ENCODE measurements at regions not wholly inside any gene's neighbourhood (a gene's known extent, or its start where the extent isn't known, plus 50 kb on each side); places are given as distances from the start of the nearest gene placed in this dataset.
"Not testable (repeated sequence)": the region's sequence is repeated elsewhere in the genome, so short reads cannot be mapped to it uniquely, and the experiment has no call there.

DNA sequence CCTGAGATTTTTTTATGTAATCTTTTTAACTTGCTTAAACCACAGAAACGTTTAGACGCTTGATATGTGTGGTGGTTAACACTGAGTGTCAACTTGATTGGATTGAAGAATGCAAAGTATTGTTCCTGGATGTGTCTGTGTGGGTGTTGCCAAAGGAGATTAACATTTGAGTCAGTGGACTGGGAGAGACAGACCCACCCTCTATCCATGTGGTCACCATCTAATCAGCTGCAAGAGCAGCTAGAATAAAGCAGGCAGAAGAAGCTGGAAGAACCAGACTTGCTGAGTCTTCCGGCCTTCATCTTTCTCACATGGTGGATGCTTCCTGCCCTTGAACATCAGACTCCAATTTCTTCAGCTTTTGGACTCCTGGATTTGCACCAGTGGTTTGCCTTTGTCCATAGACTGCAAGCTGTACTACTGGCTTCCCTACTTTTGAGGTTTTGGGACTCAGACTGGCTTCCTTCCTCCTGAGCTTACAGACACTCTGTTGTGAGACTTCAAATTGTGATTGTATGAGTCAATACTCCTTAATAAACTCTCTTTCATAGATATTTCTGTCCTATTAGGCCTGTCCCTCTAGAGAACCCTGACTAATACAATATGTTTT is 816.0 kb upstream of the CDH9 start:
- DNase-seq (ENCODE audit: low spot score), result no peak

DNA sequence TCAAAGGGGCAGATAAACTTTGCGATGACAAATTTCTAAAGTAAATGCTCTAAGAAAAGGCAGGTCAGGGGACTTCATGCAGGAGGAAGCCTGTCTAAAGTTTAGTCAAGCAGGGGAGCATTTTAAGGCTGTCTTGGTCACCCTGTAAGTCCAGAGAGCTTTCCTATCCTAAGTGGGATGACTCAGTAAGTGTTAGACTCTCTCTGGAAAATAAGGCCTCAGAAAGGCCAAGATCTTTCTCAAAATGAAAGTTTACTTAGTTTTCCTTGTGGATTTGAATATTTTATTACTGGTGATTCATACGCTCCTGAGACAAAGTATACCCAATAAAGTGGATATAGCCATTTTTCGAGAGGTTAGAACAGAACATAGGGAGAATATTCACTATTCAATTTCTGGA is 806.9 kb upstream of the CDH9 start:
- no peak for DNase-seq (ENCODE audit: low spot score)

DNA sequence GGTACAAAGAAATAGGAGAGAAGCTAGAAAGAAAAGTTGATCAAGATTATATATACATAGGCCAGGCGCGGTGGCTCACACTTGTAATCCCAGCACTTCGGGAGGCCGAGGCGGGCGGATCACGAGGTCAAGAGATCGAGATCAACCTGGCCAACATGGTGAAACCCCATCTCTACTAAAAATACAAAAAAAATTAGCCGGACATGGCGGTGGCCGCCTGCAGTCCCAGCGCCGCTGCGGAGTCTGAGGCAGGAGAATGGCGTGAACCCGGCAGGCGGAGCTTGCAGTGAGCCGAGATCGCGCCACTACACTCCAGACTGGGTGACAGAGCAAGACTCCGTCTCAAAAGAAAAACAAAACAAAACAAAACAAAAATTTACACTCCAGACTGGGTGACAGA is 798.3 kb upstream of the CDH9 start:
- DNase-seq (ENCODE audit: low spot score), result not testable (repeated sequence)

DNA sequence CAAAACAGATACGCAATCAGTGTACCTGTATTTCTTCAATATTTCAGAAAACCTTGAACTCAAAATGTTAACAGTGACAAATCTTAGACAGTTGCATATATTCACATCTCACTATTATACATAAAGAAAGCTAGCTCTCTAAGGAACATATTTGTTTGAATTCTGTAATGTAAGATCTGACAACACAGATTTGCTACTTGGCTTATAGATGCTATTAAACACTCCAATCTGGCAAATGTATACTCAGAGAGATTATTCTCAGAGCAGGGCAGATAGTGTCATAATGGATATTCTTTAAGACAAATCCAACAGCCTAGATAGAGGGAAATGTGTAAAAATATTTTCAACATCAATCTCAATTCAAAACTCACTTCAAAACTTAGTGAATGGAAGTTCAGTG is 794.5 kb upstream of the CDH9 start:
- no peak for DNase-seq (ENCODE audit: low spot score)

DNA sequence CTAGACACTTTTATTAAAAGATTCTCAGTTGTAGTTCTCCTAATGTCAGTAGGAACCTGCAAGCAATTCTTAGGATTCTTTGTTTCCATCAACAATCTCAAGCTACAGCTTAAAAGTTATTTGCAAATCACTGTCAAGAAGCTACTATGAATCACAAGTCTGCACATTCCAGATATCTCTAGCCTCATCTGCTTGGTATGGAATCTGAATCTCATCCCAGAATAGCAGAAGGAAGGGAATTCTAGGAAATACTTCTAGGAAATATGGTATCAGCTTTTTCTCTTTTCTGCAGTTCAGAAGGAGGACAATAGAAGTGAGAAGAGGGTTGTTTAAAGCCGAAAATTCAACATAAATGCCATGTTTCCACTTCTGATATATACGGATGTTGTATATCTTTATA is 792.2 kb upstream of the CDH9 start:
- no peak for DNase-seq (ENCODE audit: low spot score)

DNA sequence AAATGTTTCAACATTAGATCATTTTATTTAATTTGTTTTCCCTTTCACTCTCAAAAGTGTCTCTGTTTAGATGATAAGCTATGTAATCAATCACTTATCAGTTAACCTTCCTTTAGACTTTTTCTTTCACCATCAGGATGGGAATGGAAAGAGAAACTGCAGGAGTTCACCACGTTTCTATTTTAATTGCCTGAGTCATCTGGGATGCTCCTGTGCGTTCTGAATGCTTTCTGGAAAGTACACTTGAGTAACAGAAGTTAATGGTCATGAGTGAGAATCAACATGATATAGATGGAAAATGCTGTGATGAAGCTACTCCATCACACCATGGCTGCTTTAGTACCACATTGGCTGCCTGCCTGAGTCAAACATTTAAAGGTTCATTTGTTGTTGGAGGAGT is 783.3 kb upstream of the CDH9 start:
- no peak for DNase-seq (ENCODE audit: low spot score)

DNA sequence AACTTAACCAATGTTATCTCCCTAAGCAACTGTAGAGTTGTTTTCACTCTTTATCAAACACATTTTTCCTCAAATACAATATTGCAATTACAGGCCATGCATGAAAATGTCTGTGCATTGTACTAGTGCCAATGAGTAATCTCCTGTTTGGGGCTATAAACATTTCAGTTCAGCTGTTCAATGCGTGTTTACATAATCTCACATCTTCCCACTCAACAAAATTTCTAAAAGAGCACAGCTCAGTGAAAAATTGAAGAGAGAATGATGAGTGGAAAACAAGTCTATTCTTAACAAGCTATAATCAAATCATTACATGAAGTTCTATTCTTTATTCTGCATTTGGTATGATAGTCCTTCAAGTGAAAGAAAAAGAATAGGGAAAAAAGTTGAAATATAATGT is 780.5 kb upstream of the CDH9 start:
- DNase-seq (ENCODE audit: low spot score), result no peak

DNA sequence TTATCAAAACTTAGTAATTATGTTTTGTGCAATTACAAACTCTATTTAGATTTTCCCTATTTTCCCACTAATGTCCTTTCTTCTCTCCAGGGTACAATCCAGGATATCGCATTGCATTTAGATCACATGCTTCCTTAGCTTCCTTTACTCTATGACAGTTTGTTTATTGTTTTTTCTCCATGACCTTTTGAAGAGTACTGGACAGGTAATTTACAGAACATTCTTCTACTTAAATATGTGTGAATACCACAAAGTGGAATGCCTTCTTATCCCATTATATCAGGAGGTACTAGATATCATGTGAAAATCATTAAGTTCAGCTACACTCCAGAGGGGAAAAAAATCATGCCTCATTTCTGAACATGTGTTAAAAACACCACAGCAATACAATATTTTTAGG is 776.6 kb upstream of the CDH9 start:
- no peak for DNase-seq (ENCODE audit: low spot score)

DNA sequence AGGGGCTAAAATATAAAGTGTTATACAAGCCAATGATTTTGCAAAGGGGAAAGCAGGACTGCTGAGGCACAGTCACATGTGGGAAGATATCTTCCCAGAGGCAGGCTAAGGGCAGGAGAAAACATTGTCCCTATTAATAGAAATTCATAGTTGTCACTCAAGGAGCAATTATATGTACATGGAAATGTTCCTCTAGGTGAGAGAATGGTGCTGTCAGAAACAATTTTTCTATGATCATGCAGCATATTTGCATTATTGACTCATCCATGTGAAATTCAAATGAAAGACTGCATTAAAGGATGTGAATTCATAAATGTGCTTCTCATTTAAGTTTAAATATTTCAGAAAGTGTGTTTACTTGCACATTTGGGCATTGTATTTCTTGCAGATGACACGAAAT is 775.9 kb upstream of the CDH9 start:
- DNase-seq (ENCODE audit: low spot score), result no peak

DNA sequence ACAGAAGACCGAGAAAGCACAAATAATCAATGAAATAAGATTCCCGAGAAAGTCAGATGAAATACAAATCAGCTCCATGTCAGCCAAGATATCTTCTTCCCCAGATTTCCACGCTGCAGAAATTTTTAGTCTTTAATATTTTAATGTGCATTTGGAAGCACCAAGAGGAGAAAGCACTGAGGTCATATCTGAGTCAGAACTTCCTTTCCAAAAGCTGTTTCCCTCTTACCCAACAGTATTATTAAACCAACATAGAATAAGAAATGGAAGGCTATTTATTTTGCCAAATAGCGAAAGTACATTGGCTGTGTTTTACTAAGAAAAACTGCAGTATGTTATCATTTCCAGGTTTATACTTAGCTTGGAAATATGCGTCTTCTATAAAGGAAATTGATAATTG is 772.1 kb upstream of the CDH9 start:
- DNase-seq (ENCODE audit: low spot score), result no peak

DNA sequence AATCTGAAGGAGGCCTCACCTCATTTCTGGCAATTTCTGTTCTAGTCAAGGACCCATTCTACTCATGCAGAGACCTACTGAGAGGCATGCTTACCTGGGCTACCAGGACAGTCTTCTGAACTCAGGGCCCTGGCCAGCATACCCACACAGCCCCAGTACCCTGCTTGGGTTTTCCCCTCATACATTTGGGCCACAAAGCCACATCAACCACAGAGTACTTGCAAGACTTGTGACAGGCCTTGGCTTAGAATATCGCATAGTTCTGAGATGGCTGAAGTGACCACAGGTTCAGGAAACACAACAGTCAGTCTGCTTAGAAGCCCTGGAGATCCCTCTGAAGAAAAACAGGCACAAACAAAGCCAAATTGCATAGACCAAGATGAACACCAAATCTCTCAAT is 758.8 kb upstream of the CDH9 start:
- DNase-seq (ENCODE audit: low spot score), result no peak

DNA sequence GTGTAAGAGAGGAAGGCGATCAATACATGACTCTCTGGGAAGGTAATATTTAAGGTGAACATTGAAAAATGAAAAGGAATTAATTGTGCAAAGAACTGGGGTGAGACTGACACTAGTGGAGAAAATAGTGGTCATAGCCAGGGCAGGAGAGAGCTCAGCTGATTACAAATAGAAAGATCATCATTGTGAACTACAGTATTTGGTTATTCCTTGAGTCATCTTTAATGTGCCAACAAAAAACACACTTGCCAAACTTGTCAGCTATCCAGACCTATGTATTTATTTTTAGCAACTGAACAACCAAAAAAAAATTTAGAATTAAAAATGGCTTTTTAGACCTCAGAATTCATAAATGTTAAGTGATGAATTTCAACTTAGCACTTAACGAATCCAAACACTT is 749.8 kb upstream of the CDH9 start:
- DNase-seq (ENCODE audit: low spot score), result no peak

DNA sequence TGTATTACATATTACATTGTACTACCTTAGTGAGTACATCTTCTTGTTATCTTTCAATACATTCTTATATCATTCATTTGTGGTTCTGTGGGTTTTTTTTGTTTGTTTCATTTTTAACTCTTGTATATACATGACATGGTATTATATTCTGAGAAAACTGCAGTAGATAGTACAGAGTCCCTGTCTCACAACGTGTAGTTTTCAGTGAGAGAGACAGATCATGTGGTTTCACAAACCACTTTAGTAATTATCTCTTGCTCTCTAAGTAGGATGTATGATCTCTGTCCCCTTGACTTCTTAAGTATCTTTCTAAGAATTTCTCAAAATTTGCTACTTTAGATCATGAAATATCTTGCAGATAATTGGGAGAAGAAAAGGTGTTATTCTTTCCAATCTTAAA is 745.9 kb upstream of the CDH9 start:
- DNase-seq (ENCODE audit: low spot score), result no peak

DNA sequence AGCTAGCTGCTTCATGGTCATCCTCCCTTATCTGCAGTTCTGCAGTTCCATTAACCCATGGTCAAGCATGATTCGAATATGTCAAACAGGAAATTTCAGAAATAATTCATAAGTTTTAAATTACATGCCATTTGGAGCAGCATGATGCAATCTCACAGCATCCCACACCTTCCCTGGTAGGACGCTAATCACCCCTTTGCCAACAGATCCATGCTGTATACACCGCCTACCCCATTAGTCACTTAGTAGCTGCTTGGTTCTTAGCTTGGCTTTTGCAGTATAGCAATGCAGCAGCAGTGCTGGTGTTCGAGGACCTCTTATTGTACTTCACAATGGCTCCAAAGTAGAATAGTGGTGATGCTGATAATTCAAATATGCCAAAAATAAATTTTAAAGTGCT is 739.7 kb upstream of the CDH9 start:
- no peak for DNase-seq (ENCODE audit: low spot score)

DNA sequence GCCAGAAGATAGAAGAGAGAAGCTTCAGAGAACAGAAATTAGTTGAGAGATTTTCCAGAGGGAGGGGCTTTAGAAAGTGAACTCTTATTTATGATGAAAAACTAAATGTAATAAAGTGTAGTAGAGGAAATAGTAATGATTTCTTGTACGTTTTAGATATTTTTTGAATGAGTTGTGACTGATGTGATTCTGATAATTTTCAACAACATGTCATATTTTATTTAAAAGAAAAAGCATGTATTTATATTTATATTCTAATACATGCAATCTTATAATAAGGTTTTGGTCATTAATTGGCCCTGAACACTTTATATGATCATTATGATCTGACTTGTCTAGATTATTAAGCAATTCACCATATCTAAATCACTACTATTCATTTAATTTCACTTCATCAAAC is 735.2 kb upstream of the CDH9 start:
- no peak for DNase-seq (ENCODE audit: low spot score)

DNA sequence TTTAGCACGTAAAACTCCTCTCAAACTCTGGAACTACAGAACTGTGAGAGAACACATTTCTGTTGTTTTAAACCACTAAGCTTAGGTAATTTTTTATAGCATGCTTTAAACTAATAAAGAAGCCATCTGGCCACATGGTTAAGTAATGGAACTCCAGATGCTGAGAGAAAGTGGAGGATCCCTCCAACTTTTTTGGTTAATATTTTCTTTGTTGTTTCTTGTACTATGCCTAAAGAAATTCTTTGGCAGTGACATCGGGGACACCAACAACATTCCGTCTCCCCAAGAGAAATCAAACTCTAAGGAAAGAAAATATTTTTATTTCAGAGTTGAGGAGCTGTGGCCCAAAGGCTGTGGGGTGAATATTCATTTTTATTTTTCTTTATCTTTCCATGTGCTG is 734.8 kb upstream of the CDH9 start:
- DNase-seq (ENCODE audit: low spot score), result no peak

DNA sequence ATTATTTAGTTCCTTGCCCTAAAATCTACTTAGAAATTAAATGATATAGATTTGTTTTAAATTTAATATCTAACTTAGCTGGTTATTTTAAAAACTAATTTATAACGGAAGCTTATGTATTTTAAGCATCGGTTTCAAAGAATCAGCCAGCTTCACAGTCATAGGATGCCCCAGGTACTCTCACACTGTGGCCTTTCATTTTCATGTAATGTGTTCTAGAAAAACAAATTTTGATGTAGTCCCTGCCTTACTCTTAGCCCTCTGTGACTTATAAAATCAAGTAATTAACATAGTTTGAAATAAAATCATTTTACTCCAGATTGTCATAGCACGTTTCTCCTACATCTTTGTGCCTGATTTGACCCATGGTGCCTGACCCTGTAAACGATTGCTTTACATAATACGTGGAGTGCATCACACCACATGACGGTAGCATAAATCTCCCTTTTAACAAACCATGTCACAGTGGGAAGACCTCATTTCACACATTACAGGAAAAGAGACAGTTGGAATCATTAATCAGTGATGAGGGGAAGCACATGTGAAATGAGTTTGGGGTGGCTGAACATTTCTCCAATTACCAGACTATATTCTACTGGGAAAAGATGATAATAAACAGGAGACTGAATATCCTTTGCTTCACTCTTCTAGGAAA is 731.5 kb upstream of the CDH9 start:
- DNase-seq (ENCODE audit: low spot score), result no peak

DNA sequence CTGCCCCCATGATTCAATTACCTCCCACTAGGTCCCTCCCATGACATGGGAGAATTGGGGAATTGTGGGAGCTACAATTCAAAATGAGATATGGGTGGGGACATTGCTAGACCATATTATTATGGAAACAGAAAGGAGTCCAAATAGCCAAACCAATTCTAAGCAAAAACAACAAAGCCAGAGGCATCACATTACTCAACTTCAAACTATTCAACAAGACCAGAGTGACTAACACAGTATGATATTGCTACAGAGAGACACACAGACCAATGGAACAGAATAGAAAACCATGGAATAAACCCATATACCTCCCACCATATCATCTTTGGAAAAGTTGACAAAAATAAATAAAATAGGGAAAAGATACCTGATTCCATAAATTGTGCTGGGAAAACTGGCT is 710.5 kb upstream of the CDH9 start:
- DNase-seq (ENCODE audit: low spot score), result no peak

DNA sequence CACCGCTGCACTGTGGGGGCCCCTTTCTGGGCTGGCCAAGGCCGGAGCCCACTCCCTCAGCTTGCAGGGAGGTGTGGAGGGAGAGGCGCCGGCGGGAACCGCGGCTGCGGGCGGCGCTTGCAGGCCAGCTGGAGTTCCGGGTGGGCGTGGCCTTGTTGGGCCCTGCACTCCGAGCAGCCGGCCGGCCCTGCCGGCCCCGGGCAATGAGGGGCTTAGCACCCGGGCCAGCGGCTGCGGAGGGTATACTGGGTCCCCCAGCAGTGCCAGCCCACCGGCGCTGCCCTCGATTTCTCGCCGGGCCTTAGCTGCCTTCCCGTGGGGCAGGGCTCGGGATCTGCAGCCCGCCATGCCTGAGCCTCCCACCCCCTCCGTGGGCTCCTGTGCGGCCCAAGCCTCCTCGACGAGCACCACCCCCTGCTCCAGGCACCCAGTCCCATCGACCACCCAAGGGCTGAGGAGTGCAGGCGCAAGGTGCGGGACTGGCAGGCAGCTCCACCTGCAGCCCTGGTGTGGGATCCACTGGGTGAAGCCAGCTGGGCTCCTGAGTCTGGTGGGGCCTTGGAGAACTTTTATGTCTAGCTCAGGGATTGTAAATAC is 705.1 kb upstream of the CDH9 start:
- not testable (repeated sequence) for DNase-seq (ENCODE audit: low spot score)

DNA sequence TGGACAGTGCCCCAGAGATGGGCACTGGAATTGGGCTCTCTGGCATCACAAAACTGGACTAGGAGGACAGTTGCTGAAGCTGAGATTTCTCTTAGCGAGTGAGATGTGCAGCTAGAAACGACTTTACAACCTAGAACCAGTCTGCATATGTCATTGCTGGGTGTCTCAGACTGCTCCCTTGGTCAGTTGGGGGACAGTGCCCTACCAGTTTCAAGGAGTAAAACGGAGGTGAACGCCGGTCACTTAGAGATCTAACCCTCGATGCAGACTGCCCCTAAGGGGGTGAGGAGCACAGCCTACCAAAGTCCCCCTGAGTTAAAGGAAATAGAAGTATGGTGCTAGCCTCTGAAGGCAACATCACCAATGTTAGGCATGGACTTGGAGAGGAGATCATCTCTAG is 704.4 kb upstream of the CDH9 start:
- no peak for DNase-seq (ENCODE audit: low spot score)

DNA sequence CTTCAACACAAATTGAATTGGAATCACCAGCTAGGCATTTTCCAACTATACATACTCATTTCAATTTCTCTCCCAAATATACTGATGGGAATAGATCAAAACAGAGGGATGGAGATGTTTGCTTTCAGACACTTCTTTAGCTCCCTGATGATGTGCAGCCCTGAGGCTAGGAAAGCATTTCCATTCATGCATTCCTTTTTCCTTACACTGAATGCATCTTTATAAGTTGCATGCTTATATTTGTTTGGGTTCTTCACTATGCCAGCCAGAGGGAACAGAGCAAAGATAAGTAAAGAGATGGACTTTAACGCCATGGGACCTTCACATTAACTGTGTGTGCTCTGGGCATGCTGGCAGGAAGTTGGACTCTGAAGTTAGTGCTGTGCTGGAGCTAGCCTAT is 696.5 kb upstream of the CDH9 start:
- no peak for DNase-seq (ENCODE audit: low spot score)

DNA sequence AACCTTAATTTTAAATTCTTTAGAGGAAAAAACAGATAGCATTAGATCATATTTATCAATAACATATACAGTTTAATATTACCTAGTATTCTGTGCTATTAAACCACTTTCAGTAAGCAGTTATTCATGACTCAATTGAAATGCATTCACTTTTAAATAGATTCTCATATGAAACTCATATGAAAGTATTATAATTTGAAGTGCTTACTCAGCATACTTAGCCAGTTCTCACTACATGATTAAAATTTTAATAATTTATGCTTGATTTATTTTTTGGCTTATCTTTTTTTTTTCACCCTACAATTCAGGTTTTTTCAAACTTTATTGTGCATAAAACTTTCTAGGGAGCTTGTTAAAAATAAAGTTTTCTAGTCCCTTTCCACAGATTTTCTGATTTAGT is 694.9 kb upstream of the CDH9 start:
- no peak for DNase-seq (ENCODE audit: low spot score)

DNA sequence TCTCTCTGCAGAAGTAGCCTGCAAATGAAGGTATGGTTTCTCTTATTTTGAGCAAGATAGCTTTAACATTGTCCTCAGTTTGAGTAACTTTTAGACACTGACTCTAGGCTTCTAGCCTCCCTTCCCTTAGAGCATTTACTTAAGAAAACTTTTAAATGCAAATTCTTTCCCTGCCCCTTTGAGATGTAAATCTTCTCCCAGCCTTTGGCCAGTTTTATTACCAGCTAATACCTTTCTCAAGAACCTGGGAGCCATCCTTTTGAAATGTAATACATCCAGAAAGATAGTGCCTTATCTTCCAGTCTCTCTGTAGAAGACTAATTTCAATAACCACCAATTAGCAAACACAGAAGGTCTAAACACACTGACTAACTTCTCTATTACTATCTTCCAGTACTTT is 688.9 kb upstream of the CDH9 start:
- DNase-seq (ENCODE audit: low spot score), result no peak

DNA sequence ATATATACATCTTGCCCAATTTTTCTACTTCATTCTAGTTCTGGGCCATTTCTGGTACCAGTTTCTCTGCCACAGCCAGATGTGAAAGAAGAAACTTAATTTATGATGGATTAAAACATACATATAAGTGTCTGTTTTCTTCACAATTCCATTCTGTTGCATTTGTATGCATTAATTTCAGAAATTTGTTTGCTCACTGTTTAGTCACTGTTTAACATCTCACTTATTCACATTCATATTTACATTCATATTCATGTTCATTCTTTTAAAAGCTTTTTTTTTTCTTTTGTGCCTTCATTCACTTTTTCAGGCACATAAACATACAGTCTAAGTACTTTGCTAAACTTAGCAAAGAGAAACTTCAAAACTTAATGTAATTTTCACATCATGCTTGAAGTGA is 684.0 kb upstream of the CDH9 start:
- no peak for DNase-seq (ENCODE audit: low spot score)

Data from SK-N-DZ (cell line).